PC-9 (cell line): ENCODE measurements at regions not wholly inside any gene's neighbourhood (a gene's known extent, or its start where the extent isn't known, plus 50 kb on each side); places are given as distances from the start of the nearest gene placed in this dataset.

Experiments used
- EZH2 ChIP-seq: fragments of 200-600 bp; sonication (generic); IDR thresholded peaks from 2 replicates; pipeline ENCODE4 v1.8.0; 2017; ENCODE audit warnings: antibody characterized with exemption, low read depth
- TF ChIP-seq, protein P1 (sequence below): fragments of 200-600 bp; sonication (generic); conservative IDR thresholded peaks from 2 replicates; pipeline ENCODE4 v1.6.1; 2017; ENCODE audit warnings: mixed run types, antibody characterized with exemption, mild to moderate bottlenecking, moderate library complexity

DNA sequence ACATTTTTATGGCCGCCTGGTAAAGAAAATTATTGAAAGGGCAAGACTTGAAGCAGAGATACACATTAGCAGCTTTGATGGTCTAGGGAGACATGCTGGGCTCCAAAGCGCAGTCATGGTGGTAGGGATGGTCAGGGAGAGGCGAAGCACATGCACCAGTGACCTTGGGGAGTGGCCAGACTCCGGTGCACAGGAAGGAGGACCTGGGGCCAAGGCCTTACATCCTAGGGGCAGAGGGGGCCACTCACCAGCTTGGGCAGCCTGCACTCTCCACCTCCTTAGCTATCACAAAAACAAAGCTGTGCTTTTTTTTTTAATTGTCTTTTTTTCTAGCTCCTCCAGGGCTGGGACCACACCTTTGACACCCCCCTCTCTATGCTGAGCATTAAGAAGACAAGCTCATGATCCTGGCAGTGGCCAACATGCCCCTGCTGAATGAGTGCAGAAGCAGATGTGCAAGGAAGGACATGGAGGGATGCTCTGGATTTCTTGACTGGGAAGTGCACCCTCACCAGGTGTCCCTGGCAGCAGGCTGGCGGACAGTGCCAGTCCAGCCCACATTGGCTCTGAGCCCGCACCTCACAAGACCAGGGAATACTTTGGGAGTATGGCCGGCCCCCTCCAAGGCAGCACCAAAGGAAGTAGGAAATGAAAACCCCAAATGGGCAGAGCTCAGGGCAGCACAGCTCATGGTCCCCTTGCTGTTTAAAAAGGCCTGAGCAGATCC is 619.9 kb downstream of the TBC1D22A start:
- no peak for TF ChIP-seq EZH2
- TF ChIP-seq, protein P1, sequence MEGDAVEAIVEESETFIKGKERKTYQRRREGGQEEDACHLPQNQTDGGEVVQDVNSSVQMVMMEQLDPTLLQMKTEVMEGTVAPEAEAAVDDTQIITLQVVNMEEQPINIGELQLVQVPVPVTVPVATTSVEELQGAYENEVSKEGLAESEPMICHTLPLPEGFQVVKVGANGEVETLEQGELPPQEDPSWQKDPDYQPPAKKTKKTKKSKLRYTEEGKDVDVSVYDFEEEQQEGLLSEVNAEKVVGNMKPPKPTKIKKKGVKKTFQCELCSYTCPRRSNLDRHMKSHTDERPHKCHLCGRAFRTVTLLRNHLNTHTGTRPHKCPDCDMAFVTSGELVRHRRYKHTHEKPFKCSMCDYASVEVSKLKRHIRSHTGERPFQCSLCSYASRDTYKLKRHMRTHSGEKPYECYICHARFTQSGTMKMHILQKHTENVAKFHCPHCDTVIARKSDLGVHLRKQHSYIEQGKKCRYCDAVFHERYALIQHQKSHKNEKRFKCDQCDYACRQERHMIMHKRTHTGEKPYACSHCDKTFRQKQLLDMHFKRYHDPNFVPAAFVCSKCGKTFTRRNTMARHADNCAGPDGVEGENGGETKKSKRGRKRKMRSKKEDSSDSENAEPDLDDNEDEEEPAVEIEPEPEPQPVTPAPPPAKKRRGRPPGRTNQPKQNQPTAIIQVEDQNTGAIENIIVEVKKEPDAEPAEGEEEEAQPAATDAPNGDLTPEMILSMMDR: no peak
